ENCODE measurements at regions not wholly inside any gene's neighbourhood (a gene's known extent, or its start where the extent isn't known, plus 50 kb on each side); places are given as distances from the start of the nearest gene placed in this dataset.

DNA sequence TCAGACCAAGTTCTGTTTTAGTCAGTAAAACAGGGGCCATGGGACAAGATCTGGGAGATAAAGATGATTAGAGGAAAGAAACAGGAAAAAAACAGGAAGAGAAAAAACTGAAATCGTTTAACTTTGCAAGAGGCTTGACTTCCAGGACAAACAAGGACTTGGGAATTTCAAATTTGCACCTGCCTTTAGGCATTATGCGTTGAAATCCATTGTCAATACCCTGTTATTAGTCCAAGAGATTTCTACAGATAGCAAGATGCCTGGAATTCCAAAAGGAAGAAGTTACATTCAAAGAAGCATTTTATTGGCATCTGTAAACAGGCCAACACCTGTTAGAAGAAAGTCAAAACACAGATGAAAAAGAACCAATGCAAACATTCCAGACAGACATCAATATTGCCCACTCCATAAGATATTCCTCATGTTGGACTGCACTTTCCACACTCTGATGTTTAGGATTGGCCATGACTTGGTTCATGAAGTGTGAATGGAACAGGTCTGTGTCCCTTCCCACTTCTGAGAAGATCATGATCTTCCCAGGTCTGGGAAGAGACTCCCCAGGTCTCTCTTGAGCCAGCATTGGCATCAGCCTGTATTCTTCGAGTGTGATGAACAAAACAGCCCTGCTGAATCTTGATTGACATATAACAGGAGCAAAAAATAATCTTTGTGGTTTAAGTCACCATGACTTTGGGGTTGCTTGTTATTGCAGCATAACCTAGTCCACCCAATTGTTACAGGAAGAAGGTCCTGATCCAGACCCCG lies 181.4 kb upstream of the FN1 start:
- TF ChIP-seq, protein P1, sequence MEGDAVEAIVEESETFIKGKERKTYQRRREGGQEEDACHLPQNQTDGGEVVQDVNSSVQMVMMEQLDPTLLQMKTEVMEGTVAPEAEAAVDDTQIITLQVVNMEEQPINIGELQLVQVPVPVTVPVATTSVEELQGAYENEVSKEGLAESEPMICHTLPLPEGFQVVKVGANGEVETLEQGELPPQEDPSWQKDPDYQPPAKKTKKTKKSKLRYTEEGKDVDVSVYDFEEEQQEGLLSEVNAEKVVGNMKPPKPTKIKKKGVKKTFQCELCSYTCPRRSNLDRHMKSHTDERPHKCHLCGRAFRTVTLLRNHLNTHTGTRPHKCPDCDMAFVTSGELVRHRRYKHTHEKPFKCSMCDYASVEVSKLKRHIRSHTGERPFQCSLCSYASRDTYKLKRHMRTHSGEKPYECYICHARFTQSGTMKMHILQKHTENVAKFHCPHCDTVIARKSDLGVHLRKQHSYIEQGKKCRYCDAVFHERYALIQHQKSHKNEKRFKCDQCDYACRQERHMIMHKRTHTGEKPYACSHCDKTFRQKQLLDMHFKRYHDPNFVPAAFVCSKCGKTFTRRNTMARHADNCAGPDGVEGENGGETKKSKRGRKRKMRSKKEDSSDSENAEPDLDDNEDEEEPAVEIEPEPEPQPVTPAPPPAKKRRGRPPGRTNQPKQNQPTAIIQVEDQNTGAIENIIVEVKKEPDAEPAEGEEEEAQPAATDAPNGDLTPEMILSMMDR (conservative IDR thresholded peaks at IDR 0.05; ENCODE audit: low read length), result no peak
- TF ChIP-seq EZH2phosphoT487 (IDR thresholded peaks at IDR 0.05; ENCODE audit: borderline replicate concordance), result no peak
